Sigmoid colon (tissue), 4 donors: ENCODE measurements at regions not wholly inside any gene's neighbourhood (a gene's known extent, or its start where the extent isn't known, plus 50 kb on each side); places are given as distances from the start of the nearest gene placed in this dataset.

ENCODE experiments used
- CTCF ChIP-seq, 4 experiments: fragments of 450-650 bp in 3 of 4; fragments of 200-600 bp in 1 of 4; IDR thresholded peaks; one replicate each; pipeline ENCODE4 v1.5.1; 2016 to 2019; ENCODE audit warnings: antibody characterized with exemption in 4 of 4, mild to moderate bottlenecking in 3 of 4, moderate library complexity in 2 of 4
- EP300 ChIP-seq, 4 donors: sonication (generic); formaldehyde crosslinking; IDR thresholded peaks; one replicate each; pipeline ENCODE4 v1.6.1; 2017; ENCODE audit warnings: antibody characterized with exemption in 4 of 4
- POLR2A ChIP-seq, 2 donors: fragments of 450-650 bp; IDR thresholded peaks; one replicate each; pipeline ENCODE4 v1.6.1; 2016; ENCODE audit warnings: antibody characterized with exemption in 2 of 2, mild to moderate bottlenecking in 2 of 2, moderate library complexity in 2 of 2

GRCh38 chr2:89850481-89850880 is 1159.0 kb downstream of the RPIA start:
- TF ChIP-seq CTCF (IDR thresholded peaks at IDR 0.05) (no peak), POLR2A (IDR thresholded peaks at IDR 0.05) (no peak), EP300 (IDR thresholded peaks at IDR 0.05) (no peak)
